HEK293 (cell line): ENCODE measurements at regions not wholly inside any gene's neighbourhood (a gene's known extent, or its start where the extent isn't known, plus 50 kb on each side); places are given as distances from the start of the nearest gene placed in this dataset.

Experiments
- CTCF ChIA-PET: fragments of 350-600 bp; formaldehyde crosslinking; extraction: SDS; loops from one replicate; lab custom pipeline; 2021; ENCODE audit warnings: antibody characterized with exemption; lab: Yijun Ruan, JAX
- POLR2A ChIA-PET: fragments of 300-600 bp; formaldehyde crosslinking; extraction: SDS; loops from one replicate; lab custom pipeline; 2020; ENCODE audit warnings: antibody characterized with exemption, inconsistent platforms; lab: Yijun Ruan, JAX
- H3K27ac ChIP-seq: fragments of 200-500 bp; sonication (Bioruptor generic); 2 replicates; pipeline ENCODE4 v1.5.1; 2014; ENCODE audit warnings: low read depth, low read length, control low read depth, inconsistent platforms; ENCODE audit errors: extremely low read depth
- H3K36me3 ChIP-seq, 2 experiments: fragments of 200-500 bp in 1 of 2; sonication (Bioruptor generic) in 1 of 2; 1 replicate in 1 of 2; 2 replicates in 1 of 2; pipeline ENCODE4 v1.5.1; 2014 to 2017; ENCODE audit warnings: inconsistent platforms in 2 of 2, low read length in 2 of 2; ENCODE audit not compliant: control insufficient read depth in 2 of 2, insufficient read depth in 1 of 2
- H3K4me1 ChIP-seq: fragments of 200-500 bp; sonication (Bioruptor generic); 2 replicates; pipeline ENCODE4 v1.5.1; 2014; ENCODE audit warnings: mild to moderate bottlenecking, low read length, inconsistent platforms; ENCODE audit not compliant: control insufficient read depth, insufficient read depth
- H3K4me3 ChIP-seq: 2 replicates; pipeline ENCODE4 v1.5.1; 2011; ENCODE audit warnings: low read depth, mild to moderate bottlenecking, control low read depth, low read length, moderate library complexity
- H3K9me3 ChIP-seq: fragments of 200-500 bp; sonication (Bioruptor generic); 2 replicates; pipeline ENCODE4 v1.5.1; 2014; ENCODE audit warnings: low read depth, low read length, inconsistent platforms; ENCODE audit not compliant: control insufficient read depth, insufficient read depth
- BCL11A ChIP-seq: fragments of 450-650 bp; formaldehyde crosslinking; IDR thresholded peaks from 2 replicates; pipeline ENCODE4 v1.5.1; 2016; ENCODE audit warnings: low read depth, missing biosample characterization, missing genetic modification characterization
- HOXC10 ChIP-seq: sonication (generic); formaldehyde crosslinking; IDR thresholded peaks from 2 replicates; pipeline ENCODE4 v1.8.1; 2023; ENCODE audit warnings: mild to moderate bottlenecking, missing genetic modification reagents
- HOXD13 ChIP-seq: sonication (generic); formaldehyde crosslinking; IDR thresholded peaks from 2 replicates; pipeline ENCODE4 v1.8.0; 2022; ENCODE audit warnings: missing genetic modification reagents, borderline replicate concordance
- REPIN1 ChIP-seq: fragments of 450-650 bp; formaldehyde crosslinking; IDR thresholded peaks from 2 replicates; pipeline ENCODE4 v1.5.1; 2017; ENCODE audit warnings: missing biosample characterization, missing genetic modification characterization, low read depth
- TCF7L2 ChIP-seq: IDR thresholded peaks from 2 replicates; pipeline ENCODE4 v1.6.1; 2011; ENCODE audit warnings: low read depth, mild to moderate bottlenecking, inconsistent platforms, low read length, moderate library complexity, borderline replicate concordance
- ZBTB17 ChIP-seq: fragments of 450-650 bp; formaldehyde crosslinking; IDR thresholded peaks from 2 replicates; pipeline ENCODE4 v1.5.1; 2016; ENCODE audit warnings: missing biosample characterization, missing genetic modification characterization
- ZIC2 ChIP-seq: fragments of 450-650 bp; formaldehyde crosslinking; IDR thresholded peaks from 2 replicates; pipeline ENCODE4 v1.5.1; 2016; ENCODE audit warnings: missing biosample characterization, missing genetic modification characterization
- ZNF202 ChIP-seq: fragments of 450-650 bp; formaldehyde crosslinking; IDR thresholded peaks from 2 replicates; pipeline ENCODE4 v1.5.1; 2016; ENCODE audit warnings: missing biosample characterization, missing genetic modification characterization, borderline replicate concordance
- ZNF221 ChIP-seq: fragments of 450-650 bp; formaldehyde crosslinking; IDR thresholded peaks from 2 replicates; pipeline ENCODE4 v1.5.1; 2017; ENCODE audit warnings: missing biosample characterization, missing genetic modification characterization, borderline replicate concordance
- ZNF366 ChIP-seq: fragments of 450-650 bp; formaldehyde crosslinking; conservative IDR thresholded peaks from 2 replicates; pipeline ENCODE4 v1.5.1; 2016; ENCODE audit warnings: missing biosample characterization, missing genetic modification characterization
- ZNF473 ChIP-seq: fragments of 450-650 bp; formaldehyde crosslinking; IDR thresholded peaks from 2 replicates; pipeline ENCODE4 v1.5.1; 2017; ENCODE audit warnings: missing biosample characterization, missing genetic modification characterization
- ZNF510 ChIP-seq: fragments of 450-650 bp; formaldehyde crosslinking; IDR thresholded peaks from 2 replicates; pipeline ENCODE4 v1.5.1; 2018; ENCODE audit warnings: mild to moderate bottlenecking, missing genetic modification characterization, missing biosample characterization; ENCODE audit not compliant: insufficient replicate concordance
- ZNF530 ChIP-seq: fragments of 450-650 bp; formaldehyde crosslinking; IDR thresholded peaks from 2 replicates; pipeline ENCODE4 v1.5.1; 2016; ENCODE audit warnings: low read depth, missing biosample characterization, missing genetic modification characterization
- ZNF555 ChIP-seq: fragments of 450-650 bp; formaldehyde crosslinking; conservative IDR thresholded peaks from 2 replicates; pipeline ENCODE4 v1.5.1; 2017; ENCODE audit warnings: missing biosample characterization, mild to moderate bottlenecking, missing genetic modification characterization, inconsistent platforms
- ZNF776 ChIP-seq: fragments of 450-650 bp; formaldehyde crosslinking; IDR thresholded peaks from 2 replicates; pipeline ENCODE4 v1.5.0; 2017; ENCODE audit warnings: missing biosample characterization, missing genetic modification characterization, borderline replicate concordance
- TF ChIP-seq, protein P1 (sequence below): fragments of 450-650 bp; formaldehyde crosslinking; IDR thresholded peaks from 2 replicates; pipeline ENCODE4 v1.5.1; 2016; ENCODE audit warnings: missing biosample characterization, missing genetic modification characterization, borderline replicate concordance
- TF ChIP-seq, protein P2 (sequence below): fragments of 450-650 bp; formaldehyde crosslinking; conservative IDR thresholded peaks from 2 replicates; pipeline ENCODE4 v1.5.1; 2016; ENCODE audit warnings: low read depth, missing biosample characterization, missing genetic modification characterization
- TF ChIP-seq, protein P3 (sequence below): fragments of 450-650 bp; formaldehyde crosslinking; IDR thresholded peaks from 2 replicates; pipeline ENCODE4 v1.5.1; 2016; ENCODE audit warnings: missing biosample characterization, missing genetic modification characterization

DNA sequence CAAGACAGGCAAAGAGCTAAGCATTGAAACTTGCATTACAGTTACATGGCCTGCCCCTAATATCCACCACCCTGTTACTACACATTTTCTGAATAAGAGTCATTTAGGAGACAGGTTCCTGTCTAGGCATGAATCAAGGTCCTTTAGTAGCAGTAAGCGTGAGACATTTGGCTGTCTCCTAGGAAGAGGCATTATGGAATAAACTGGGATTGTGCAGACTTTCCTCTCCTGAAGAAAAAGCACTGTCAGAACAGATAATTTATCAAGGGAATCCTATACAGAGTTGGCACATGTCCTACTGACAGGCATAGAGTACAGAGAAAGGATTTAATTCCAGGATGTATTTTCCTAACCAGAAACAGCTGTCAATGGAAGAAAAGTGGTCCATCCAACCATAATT is 111.9 kb downstream of the INHBA start (continued):
- TF ChIP-seq ZNF473 (tag by site-specific recombination) (no peak), ZNF202 (tag by site-specific recombination) (no peak), ZBTB17 (no peak)

DNA sequence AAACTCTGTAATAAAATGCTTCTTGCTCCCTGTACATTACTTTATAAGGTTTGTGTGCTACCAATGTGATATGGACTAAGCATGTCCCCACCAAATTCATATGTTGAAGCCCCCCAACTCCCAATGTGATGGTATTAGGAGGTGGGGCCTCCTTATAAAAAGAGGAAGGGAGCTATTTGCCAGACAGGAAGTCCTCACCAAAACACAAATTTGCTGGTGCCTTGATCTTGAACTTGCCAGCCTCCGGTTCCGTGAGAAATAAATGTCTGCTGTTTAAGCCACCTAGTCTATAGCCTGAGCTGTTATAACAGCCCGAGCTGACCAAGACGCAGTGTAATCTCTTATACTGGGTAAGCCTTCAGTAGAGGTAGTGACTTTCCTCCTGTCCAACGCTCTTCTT is 114.5 kb downstream of the INHBA start:
- no peak overlapping the region for H3K4me3 ChIP-seq
- CTCF ChIA-PET, result no interaction called here
- POLR2A ChIA-PET, result no interaction called here
- TF ChIP-seq, protein P1, sequence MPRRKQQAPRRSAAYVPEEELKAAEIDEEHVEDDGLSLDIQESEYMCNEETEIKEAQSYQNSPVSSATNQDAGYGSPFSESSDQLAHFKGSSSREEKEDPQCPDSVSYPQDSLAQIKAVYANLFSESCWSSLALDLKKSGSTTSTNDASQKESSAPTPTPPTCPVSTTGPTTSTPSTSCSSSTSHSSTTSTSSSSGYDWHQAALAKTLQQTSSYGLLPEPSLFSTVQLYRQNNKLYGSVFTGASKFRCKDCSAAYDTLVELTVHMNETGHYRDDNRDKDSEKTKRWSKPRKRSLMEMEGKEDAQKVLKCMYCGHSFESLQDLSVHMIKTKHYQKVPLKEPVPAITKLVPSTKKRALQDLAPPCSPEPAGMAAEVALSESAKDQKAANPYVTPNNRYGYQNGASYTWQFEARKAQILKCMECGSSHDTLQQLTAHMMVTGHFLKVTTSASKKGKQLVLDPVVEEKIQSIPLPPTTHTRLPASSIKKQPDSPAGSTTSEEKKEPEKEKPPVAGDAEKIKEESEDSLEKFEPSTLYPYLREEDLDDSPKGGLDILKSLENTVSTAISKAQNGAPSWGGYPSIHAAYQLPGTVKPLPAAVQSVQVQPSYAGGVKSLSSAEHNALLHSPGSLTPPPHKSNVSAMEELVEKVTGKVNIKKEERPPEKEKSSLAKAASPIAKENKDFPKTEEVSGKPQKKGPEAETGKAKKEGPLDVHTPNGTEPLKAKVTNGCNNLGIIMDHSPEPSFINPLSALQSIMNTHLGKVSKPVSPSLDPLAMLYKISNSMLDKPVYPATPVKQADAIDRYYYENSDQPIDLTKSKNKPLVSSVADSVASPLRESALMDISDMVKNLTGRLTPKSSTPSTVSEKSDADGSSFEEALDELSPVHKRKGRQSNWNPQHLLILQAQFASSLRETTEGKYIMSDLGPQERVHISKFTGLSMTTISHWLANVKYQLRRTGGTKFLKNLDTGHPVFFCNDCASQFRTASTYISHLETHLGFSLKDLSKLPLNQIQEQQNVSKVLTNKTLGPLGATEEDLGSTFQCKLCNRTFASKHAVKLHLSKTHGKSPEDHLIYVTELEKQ (tag by site-specific recombination), result no peak
- TF ChIP-seq REPIN1 (tag by site-specific recombination) (no peak), BCL11A (tag by site-specific recombination) (no peak), TCF7L2 (no peak), ZNF366 (tag by site-specific recombination) (no peak), HOXC10 (no peak), ZNF510 (no peak), ZNF776 (tag by site-specific recombination) (no peak), ZNF530 (tag by site-specific recombination) (no peak), ZNF555 (tag by site-specific recombination) (no peak), ZNF221 (tag by site-specific recombination) (no peak), HOXD13 (no peak), ZIC2 (no peak)
- TF ChIP-seq, protein P2, sequence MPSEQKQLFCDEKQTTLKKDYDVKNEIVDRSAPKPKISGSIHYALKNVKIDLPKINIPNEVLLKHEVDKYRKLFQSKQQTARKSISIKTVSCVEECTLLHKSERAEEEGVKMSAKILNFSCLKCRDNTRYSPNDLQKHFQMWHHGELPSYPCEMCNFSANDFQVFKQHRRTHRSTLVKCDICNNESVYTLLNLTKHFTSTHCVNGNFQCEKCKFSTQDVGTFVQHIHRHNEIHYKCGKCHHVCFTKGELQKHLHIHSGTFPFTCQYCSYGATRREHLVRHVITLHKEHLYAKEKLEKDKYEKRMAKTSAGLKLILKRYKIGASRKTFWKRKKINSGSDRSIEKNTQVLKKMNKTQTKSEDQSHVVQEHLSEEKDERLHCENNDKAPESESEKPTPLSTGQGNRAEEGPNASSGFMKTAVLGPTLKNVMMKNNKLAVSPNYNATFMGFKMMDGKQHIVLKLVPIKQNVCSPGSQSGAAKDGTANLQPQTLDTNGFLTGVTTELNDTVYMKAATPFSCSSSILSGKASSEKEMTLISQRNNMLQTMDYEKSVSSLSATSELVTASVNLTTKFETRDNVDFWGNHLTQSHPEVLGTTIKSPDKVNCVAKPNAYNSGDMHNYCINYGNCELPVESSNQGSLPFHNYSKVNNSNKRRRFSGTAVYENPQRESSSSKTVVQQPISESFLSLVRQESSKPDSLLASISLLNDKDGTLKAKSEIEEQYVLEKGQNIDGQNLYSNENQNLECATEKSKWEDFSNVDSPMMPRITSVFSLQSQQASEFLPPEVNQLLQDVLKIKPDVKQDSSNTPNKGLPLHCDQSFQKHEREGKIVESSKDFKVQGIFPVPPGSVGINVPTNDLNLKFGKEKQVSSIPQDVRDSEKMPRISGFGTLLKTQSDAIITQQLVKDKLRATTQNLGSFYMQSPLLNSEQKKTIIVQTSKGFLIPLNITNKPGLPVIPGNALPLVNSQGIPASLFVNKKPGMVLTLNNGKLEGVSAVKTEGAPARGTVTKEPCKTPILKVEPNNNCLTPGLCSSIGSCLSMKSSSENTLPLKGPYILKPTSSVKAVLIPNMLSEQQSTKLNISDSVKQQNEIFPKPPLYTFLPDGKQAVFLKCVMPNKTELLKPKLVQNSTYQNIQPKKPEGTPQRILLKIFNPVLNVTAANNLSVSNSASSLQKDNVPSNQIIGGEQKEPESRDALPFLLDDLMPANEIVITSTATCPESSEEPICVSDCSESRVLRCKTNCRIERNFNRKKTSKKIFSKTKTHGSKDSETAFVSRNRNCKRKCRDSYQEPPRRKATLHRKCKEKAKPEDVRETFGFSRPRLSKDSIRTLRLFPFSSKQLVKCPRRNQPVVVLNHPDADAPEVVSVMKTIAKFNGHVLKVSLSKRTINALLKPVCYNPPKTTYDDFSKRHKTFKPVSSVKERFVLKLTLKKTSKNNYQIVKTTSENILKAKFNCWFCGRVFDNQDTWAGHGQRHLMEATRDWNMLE (tag by site-specific recombination), result no peak
- TF ChIP-seq, protein P3, sequence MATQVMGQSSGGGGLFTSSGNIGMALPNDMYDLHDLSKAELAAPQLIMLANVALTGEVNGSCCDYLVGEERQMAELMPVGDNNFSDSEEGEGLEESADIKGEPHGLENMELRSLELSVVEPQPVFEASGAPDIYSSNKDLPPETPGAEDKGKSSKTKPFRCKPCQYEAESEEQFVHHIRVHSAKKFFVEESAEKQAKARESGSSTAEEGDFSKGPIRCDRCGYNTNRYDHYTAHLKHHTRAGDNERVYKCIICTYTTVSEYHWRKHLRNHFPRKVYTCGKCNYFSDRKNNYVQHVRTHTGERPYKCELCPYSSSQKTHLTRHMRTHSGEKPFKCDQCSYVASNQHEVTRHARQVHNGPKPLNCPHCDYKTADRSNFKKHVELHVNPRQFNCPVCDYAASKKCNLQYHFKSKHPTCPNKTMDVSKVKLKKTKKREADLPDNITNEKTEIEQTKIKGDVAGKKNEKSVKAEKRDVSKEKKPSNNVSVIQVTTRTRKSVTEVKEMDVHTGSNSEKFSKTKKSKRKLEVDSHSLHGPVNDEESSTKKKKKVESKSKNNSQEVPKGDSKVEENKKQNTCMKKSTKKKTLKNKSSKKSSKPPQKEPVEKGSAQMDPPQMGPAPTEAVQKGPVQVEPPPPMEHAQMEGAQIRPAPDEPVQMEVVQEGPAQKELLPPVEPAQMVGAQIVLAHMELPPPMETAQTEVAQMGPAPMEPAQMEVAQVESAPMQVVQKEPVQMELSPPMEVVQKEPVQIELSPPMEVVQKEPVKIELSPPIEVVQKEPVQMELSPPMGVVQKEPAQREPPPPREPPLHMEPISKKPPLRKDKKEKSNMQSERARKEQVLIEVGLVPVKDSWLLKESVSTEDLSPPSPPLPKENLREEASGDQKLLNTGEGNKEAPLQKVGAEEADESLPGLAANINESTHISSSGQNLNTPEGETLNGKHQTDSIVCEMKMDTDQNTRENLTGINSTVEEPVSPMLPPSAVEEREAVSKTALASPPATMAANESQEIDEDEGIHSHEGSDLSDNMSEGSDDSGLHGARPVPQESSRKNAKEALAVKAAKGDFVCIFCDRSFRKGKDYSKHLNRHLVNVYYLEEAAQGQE (tag by site-specific recombination), result no peak
- H3K9me3 ChIP-seq, result no peaks in the 10 kb centered on the region
- no peaks in the 10 kb centered on the region for H3K36me3 ChIP-seq
- no peak overlapping the region for H3K27ac ChIP-seq
- H3K4me1 ChIP-seq, result no peaks in the 10 kb centered on the region
